H1 (cell line): ENCODE measurements at regions not wholly inside any gene's neighbourhood (a gene's known extent, or its start where the extent isn't known, plus 50 kb on each side); places are given as distances from the start of the nearest gene placed in this dataset.

ENCODE experiments used
- CTCF ChIA-PET: fragments of 300-600 bp; sonication (Branson Sonifier 250); formaldehyde crosslinking; loops from one replicate; lab custom pipeline; 2021; ENCODE audit not compliant: partially characterized antibody; lab: Charles Lee
- POLR2A ChIA-PET: fragments of 300-600 bp; sonication (Branson Sonifier 250); formaldehyde crosslinking; loops from one replicate; lab custom pipeline; 2021; ENCODE audit warnings: inconsistent platforms; ENCODE audit not compliant: partially characterized antibody; lab: Charles Lee
- DNase-seq, 2 experiments: peaks; one replicate each; pipeline versions ENCODE4 v3.0.0 to v3.0.0-alpha.2; 2010 to 2022; ENCODE audit warnings: low spot score in 2 of 2, low read depth in 1 of 2, mixed read lengths in 1 of 2
- FAIRE-seq: peaks from 2 replicates; lab custom pipeline; 2011; peaks lifted over from hg19 to GRCh38; lab: Jason Lieb, UNC
- H2AFZ ChIP-seq: 2 replicates; pipeline ENCODE4 v1.8.1; 2012; ENCODE audit warnings: low read length, inconsistent platforms
- H2AK5ac ChIP-seq: 2 replicates; pipeline ENCODE4 v1.6.1; 2013; ENCODE audit warnings: low read depth, low read length
- H2BK120ac ChIP-seq: replicated peaks from 2 replicates; pipeline ENCODE3; 2013; ENCODE audit warnings: low read depth, low read length, inconsistent platforms
- H2BK12ac ChIP-seq: 2 replicates; pipeline ENCODE4 v1.6.1; 2013; ENCODE audit warnings: low read depth, low read length
- H2BK15ac ChIP-seq: 2 replicates; pipeline ENCODE4 v1.6.1; 2013; ENCODE audit warnings: low read length
- H2BK20ac ChIP-seq: 2 replicates; pipeline ENCODE4 v1.6.1; 2013; ENCODE audit warnings: low read length
- H2BK5ac ChIP-seq: 2 replicates; pipeline ENCODE4 v1.6.1; 2013; ENCODE audit warnings: low read depth, low read length
- H3K14ac ChIP-seq: 2 replicates; pipeline ENCODE4 v1.6.1; 2013; ENCODE audit warnings: inconsistent platforms; ENCODE audit not compliant: insufficient read length
- H3K18ac ChIP-seq: 2 replicates; pipeline ENCODE4 v1.6.1; 2013; ENCODE audit warnings: low read length; ENCODE audit errors: extremely low read depth
- H3K23ac ChIP-seq: 2 replicates; pipeline ENCODE4 v1.6.1; 2013; ENCODE audit warnings: inconsistent platforms; ENCODE audit not compliant: insufficient read length
- H3K23me2 ChIP-seq: 2 replicates; pipeline ENCODE4 v1.6.1; 2013; ENCODE audit warnings: low read depth, low read length
- H3K27ac ChIP-seq: 2 replicates; pipeline ENCODE4 v1.6.1; 2011; ENCODE audit warnings: low read depth, low read length, inconsistent platforms
- H3K27me3 ChIP-seq, 4 experiments: replicated peaks in 1 of 4; 1 replicate in 1 of 4; 2 replicates in 3 of 4; pipeline versions ENCODE4 v1.6.1 to v1.8.1; 2011 to 2013; ENCODE audit warnings: low read length in 3 of 4, mild to moderate bottlenecking in 3 of 4, inconsistent platforms in 2 of 4, mixed read lengths in 2 of 4, moderate library complexity in 1 of 4; ENCODE audit not compliant: control insufficient read depth in 3 of 4, insufficient read depth in 3 of 4; ENCODE audit errors: extremely low read depth in 1 of 4
- H3K36me3 ChIP-seq, 4 experiments: 2 replicates each; pipeline versions ENCODE4 v1.6.1 to v1.8.1; 2011 to 2013; ENCODE audit warnings: mild to moderate bottlenecking in 4 of 4, low read length in 3 of 4, moderate library complexity in 2 of 4, control low read depth in 1 of 4, inconsistent platforms in 1 of 4; ENCODE audit not compliant: insufficient read depth in 4 of 4, control insufficient read depth in 2 of 4
- H3K4ac ChIP-seq: replicated peaks from 2 replicates; pipeline ENCODE3; 2013; ENCODE audit warnings: low read length, low read depth, mixed read lengths, inconsistent platforms; ENCODE audit not compliant: insufficient read length
- H3K4me1 ChIP-seq, 4 experiments: replicated peaks in 1 of 4; 1 replicate in 1 of 4; 2 replicates in 3 of 4; pipeline versions ENCODE4 v1.6.1 to v1.8.1; 2011 to 2013; ENCODE audit warnings: low read length in 3 of 4, inconsistent platforms in 2 of 4, mixed read lengths in 1 of 4; ENCODE audit not compliant: insufficient read depth in 4 of 4, control insufficient read depth in 3 of 4
- H3K4me2 ChIP-seq, 2 experiments: 2 replicates each; pipeline versions ENCODE4 v1.6.1 to v1.8.1; 2011 to 2013; ENCODE audit warnings: low read depth in 2 of 2, low read length in 2 of 2, control low read depth in 1 of 2, inconsistent platforms in 1 of 2, mild to moderate bottlenecking in 1 of 2; ENCODE audit not compliant: insufficient read depth in 1 of 2
- H3K4me3 ChIP-seq, 4 experiments: fragments of 200-600, 300-600 bp in 1 of 4; sonication (generic), shearing (Covaris generic), sonication (Bioruptor Twin) in 1 of 4; 2 replicates each; pipeline versions ENCODE4 v1.5.1 to v1.8.1; 2011 to 2016; ENCODE audit warnings: low read length in 4 of 4, low read depth in 3 of 4, control low read depth in 2 of 4, inconsistent platforms in 2 of 4, mild to moderate bottlenecking in 2 of 4, mixed read lengths in 1 of 4, moderate library complexity in 1 of 4; ENCODE audit not compliant: insufficient read depth in 2 of 4; ENCODE audit errors: extremely low read depth in 1 of 4
- H3K56ac ChIP-seq: replicated peaks from 2 replicates; pipeline ENCODE3; 2013; ENCODE audit warnings: low read depth, mild to moderate bottlenecking, mixed read lengths, low read length, inconsistent platforms; ENCODE audit not compliant: insufficient read length
- H3K79me1 ChIP-seq: 2 replicates; pipeline ENCODE4 v1.6.1; 2013; ENCODE audit warnings: low read depth, low read length, control low read depth
- H3K79me2 ChIP-seq, 2 experiments: 2 replicates each; pipeline versions ENCODE4 v1.6.1 to v1.8.1; 2012 to 2013; ENCODE audit warnings: low read length in 2 of 2, mild to moderate bottlenecking in 2 of 2, inconsistent platforms in 1 of 2; ENCODE audit not compliant: insufficient read depth in 2 of 2, control insufficient read depth in 1 of 2
- H3K9ac ChIP-seq, 4 experiments: replicated peaks in 1 of 4; 1 replicate in 1 of 4; 2 replicates in 3 of 4; pipeline versions ENCODE4 v1.6.1 to v1.8.1; 2011 to 2013; ENCODE audit warnings: low read depth in 3 of 4, low read length in 3 of 4, control low read depth in 2 of 4, mild to moderate bottlenecking in 2 of 4, moderate library complexity in 2 of 4, inconsistent platforms in 1 of 4; ENCODE audit errors: extremely low read depth in 1 of 4
- H3K9me3 ChIP-seq, 2 experiments: 2 replicates each; pipeline versions ENCODE4 v1.6.1 to v1.8.1; 2012 to 2013; ENCODE audit warnings: mild to moderate bottlenecking in 2 of 2, moderate library complexity in 2 of 2, control low read depth in 1 of 2, inconsistent platforms in 1 of 2, low read depth in 1 of 2, low read length in 1 of 2, mixed read lengths in 1 of 2; ENCODE audit not compliant: insufficient read depth in 2 of 2
- H4K20me1 ChIP-seq, 2 experiments: replicated peaks in 1 of 2; 2 replicates each; pipeline versions ENCODE3 to v1.8.1; 2011 to 2013; ENCODE audit warnings: inconsistent platforms in 2 of 2, low read length in 2 of 2, mild to moderate bottlenecking in 1 of 2; ENCODE audit not compliant: insufficient read depth in 2 of 2, control insufficient read depth in 1 of 2
- H4K5ac ChIP-seq: 2 replicates; pipeline ENCODE4 v1.6.1; 2013; ENCODE audit warnings: low read length, low read depth, mixed read lengths, inconsistent platforms; ENCODE audit not compliant: insufficient read length
- H4K8ac ChIP-seq: 2 replicates; pipeline ENCODE4 v1.8.0; 2013; ENCODE audit warnings: mild to moderate bottlenecking, moderate library complexity, low read length, inconsistent platforms; ENCODE audit not compliant: insufficient read depth; ENCODE audit errors: extremely low read depth
- H4K91ac ChIP-seq: replicated peaks from 2 replicates; pipeline ENCODE3; 2013; ENCODE audit warnings: low read length, mixed read lengths, inconsistent platforms; ENCODE audit not compliant: insufficient read length
- ASH2L ChIP-seq: fragments of 200-600, 300-600 bp; sonication (generic); IDR thresholded peaks from one replicate; pipeline ENCODE4 v1.7.1; 2017; ENCODE audit warnings: low read length
- RBBP5 ChIP-seq: IDR thresholded peaks from 2 replicates; pipeline ENCODE4 v1.7.1; 2012; ENCODE audit warnings: low read depth, mild to moderate bottlenecking, inconsistent platforms, low read length, moderate library complexity, borderline replicate concordance
- TAF7 ChIP-seq: optimal IDR thresholded peaks from 2 replicates; pipeline ENCODE3; 2011; ENCODE audit warnings: low read depth, mild to moderate bottlenecking, inconsistent platforms, low read length, moderate library complexity, borderline replicate concordance
- WGBS, 2 experiments: shearing (Covaris generic) in 1 of 2; methylation state at CpG; one replicate each; pipeline versions ENCODE4 v1.1.6 to v1.1.7; 2013 to 2015; ENCODE audit warnings: low lambda C conversion rate in 2 of 2, mixed read lengths in 2 of 2, inconsistent platforms in 1 of 2, low coverage in 1 of 2, missing lambda C conversion rate in 1 of 2; ENCODE audit not compliant: insufficient replicate concordance in 2 of 2, insufficient coverage in 1 of 2, insufficient read length in 1 of 2; ENCODE audit errors: extremely low coverage in 1 of 2, missing lambda C conversion rate in 1 of 2; 5-methylcytosine and 5-hydroxymethylcytosine counted together

DNA sequence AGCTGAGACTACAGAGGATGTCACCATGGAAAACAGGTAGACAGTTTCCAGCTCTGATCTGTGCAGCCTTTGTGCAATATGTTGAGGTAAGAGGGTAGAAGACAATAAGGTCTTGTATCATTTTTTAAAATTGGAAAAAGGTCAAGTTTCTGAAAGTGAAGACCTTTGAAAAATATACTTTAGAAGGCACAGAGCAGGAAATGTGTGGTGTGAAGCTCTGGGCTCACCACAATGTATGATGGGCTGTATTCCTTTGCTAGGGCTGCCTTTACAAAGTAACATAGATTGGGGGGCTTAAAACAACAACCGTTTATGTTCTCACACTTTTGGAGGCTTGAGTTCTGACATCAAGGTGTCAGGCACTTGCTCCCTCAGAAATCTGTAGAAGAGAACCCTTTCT is 514.3 kb upstream of the JARID2 start:
- H2BK12ac ChIP-seq = no peak overlapping the region
- H2BK120ac ChIP-seq = no peak overlapping the region
- H2AK5ac ChIP-seq = no peak overlapping the region
- no peak overlapping the region for H4K8ac ChIP-seq
- no peak overlapping the region for H3K14ac ChIP-seq
- H3K79me2 ChIP-seq = no peaks in the 10 kb centered on the region
- no peaks in the 10 kb centered on the region for H4K20me1 ChIP-seq
- ChIA-PET POLR2A (no interaction called here), CTCF (interaction anchor here (1.0 kb wide), 1 partner anchor 9 kb away, joined by 3 read pairs; no protein-coding TSS in a partner anchor)
- no peaks in the 10 kb centered on the region for H3K79me1 ChIP-seq
- H3K27me3 ChIP-seq = no peaks in the 10 kb centered on the region; a peak in 1 of 7 replicates
- H3K18ac ChIP-seq = no peak overlapping the region
- no peak overlapping the region for H2BK20ac ChIP-seq
- 91% methylated on average over 1 of the region's 1 CpG; no CpG with 5 or more reads in 1 of the 2 experiments for WGBS, 2 experiments
- H2BK5ac ChIP-seq = no peak overlapping the region
- TF ChIP-seq ASH2L = no peak
- no peak for TF ChIP-seq RBBP5
- no peak for TF ChIP-seq TAF7
- no peak overlapping the region for H3K56ac ChIP-seq
- peaks cover 5 to 17% (median 12%) of the 10 kb centered on the region in 4 experiments; a peak in 6 of 7 replicates for H3K4me1 ChIP-seq
- H3K9me3 ChIP-seq = no peaks in the 10 kb centered on the region; a peak in 1 of 4 replicates
- H3K23ac ChIP-seq = no peak overlapping the region
- no peaks in the 10 kb centered on the region; the same call in 1 of the 2 replicates for H3K23me2 ChIP-seq
- no peak overlapping the region for H3K9ac ChIP-seq
- H3K27ac ChIP-seq = no peak overlapping the region
- DNase-seq (no peak), FAIRE-seq (no peak)
- no peak overlapping the region for H3K4me2 ChIP-seq
- H4K5ac ChIP-seq = no peak overlapping the region
- no peaks in the 10 kb centered on the region; a peak in 1 of 8 replicates for H3K36me3 ChIP-seq
- H2BK15ac ChIP-seq = no peak overlapping the region
- H4K91ac ChIP-seq = no peak overlapping the region
- no peak overlapping the region for H3K4ac ChIP-seq
- H2AFZ ChIP-seq = no peak overlapping the region
- no peak overlapping the region for H3K4me3 ChIP-seq
